DMS 273 treated with DMSO at 0.1 percent for 48 hours (cell line): ENCODE measurements at regions not wholly inside any gene's neighbourhood (a gene's known extent, or its start where the extent isn't known, plus 50 kb on each side); places are given as distances from the start of the nearest gene placed in this dataset.

Source experiments
- DNase-seq: peaks from one replicate; lab custom pipeline; 2025; lab: John Stamatoyannopoulos, UW

DNA sequence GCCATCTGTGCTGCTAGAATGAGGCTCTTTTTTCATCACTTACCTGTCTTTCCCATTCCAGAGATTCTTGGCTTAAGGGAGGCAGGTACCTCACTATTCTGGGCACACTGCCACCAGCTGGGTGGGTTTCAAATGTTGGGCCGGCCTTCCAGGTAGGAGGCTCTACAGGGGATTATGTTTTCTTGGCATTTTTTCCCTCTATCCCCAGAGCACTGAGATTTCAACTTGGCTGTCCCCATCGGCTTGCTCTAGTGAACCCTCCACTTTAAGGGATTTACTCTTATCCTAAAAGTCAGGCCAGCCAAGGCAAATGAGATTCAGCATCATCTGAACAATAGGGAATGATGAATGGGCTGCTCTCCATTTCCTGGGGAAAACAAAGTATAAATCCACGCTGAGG lies 710.1 kb upstream of the CELF2 start:
- DNase-seq, result no peak

- DNase-seq, result no peak
These were observed 707.2 kb upstream of the CELF2 start for GRCh38 chr10:10310498-10310897.

DNA sequence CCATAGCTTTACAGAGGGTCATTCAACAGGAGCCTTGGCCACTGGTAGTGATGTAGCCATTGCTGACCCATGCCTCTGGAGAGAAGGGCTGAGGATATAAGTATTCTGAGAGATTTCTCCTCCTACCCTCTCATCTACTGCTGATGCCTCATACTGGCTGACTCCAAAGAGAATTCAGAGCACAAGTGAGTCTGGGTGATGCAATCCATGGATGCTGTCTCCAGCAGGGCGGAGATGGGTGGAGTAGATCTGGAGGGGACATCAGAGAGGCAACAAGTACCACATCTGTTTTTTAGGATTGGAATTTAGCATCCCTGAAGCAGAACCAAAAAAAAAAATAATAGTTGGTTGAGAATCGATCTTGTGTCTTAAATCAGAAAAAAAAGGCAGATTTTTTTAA lies 705.7 kb upstream of the CELF2 start:
- DNase-seq, result no peak

DNA sequence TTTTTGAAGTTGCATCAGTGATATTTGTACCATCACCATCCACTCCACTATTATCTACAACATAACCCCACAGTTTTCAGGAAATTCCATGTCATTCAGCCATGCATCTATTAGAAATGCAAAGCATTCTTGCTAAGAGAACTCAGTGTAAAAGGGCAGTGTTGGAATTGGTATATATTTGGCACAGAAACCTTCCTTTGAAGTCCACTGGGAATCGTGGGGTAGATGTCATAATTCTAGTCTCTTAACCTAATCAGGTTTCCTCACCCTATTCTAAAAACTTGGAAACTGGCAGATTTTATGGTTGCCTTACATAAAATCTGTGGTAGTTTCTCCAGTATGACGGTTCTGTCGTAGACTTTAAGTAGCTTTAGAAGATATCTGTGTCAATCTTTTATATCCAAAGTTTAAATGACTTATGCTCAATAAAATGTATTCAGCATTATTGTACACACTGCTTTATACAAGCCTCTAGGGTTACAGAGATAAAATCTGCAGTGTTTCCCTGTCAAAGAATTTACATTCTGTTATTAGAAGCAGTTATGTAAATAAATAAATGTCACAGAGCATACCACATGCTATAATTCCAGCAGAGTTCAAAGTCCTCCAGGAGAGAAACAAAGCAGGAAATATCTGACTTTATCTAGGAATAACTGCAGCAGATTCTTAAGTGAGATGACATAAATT lies 704.4 kb upstream of the CELF2 start:
- no peak for DNase-seq

- no peak for DNase-seq
These were observed 703.0 kb upstream of the CELF2 start for GRCh38 chr10:10314626-10315025.

DNA sequence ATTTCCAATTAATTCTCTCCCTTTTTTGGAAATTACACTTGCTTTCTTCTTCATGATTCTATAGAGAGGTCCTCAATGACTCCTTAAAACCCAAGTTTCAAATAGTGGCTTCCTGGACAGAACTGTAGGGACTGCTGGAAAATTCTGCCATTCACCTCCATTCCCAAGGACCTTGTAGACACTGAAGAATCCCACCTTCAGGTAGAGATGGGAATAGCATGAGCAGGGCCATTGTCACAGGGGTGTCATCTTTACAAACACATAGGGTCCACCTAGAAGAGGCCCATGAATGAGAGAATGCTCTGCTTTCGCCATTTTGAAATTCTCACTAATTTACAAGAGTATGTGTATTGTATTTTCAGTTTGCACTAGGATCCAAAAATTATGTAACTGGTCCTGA lies 701.7 kb upstream of the CELF2 start:
- no peak for DNase-seq

- no peak for DNase-seq
These were observed 700.5 kb upstream of the CELF2 start for GRCh38 chr10:10317151-10317550.

DNA sequence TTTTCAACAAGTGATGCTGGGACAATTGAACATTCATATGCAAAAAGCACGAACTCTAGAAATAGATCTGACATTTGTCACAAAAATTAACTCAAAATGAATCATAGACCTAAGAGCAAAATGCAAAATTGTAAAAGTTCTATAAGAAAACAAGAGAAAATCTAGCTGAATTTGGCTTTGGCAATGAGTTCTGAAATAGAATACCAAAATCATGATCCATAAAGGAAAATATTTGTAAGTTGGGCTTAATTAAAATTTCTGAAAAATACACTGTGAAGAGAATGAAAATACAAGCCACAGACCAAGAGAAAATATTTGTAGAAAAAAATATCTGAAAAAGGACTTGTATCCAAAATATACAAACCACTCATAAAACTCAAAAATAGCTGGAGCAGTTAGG lies 698.8 kb upstream of the CELF2 start:
- no peak for DNase-seq

DNA sequence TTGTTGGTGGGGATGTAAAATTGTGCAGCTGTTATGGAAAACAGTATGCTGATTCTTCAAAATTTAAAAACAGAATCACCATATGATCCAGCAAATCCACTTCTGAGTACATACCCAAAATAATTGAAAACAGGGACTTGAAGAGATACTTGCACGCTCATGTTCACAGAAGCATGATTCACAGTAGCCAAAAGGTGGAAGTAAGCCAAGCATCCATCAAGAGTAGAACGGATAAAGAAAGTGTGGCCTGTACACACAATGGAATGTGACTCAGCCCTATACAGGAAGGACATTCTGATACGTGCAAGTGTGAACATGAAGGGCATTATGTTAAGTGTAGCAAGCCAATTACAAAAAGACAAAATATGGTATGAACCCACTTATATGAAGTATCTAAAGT lies 696.7 kb upstream of the CELF2 start:
- no peak for DNase-seq

- no peak for DNase-seq
These were observed 691.6 kb upstream of the CELF2 start for GRCh38 chr10:10326116-10326515.

DNA sequence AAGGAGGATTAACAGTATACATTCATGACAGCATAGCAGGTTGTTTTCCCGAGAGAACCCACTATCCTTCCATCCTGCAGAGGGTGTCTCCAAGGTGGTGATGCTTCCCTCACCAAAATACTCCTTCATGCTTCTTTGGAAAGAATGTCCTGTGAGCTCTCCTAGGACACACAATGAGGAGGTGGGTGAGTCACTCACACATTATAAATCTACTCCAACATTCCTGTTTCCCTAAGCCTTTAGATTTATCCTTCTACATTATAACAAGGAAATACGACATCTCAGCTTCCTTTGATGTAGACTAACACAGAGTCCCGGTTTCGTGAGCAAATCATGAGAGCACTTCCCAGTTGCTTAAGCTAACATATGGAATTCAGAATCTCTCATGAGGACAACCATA lies 689.7 kb upstream of the CELF2 start:
- no peak for DNase-seq

GRCh38 chr10:10330418-10330817 lies 687.3 kb upstream of the CELF2 start:
- no peak for DNase-seq

GRCh38 chr10:10332786-10333185 lies 684.9 kb upstream of the CELF2 start:
- no peak for DNase-seq

DNA sequence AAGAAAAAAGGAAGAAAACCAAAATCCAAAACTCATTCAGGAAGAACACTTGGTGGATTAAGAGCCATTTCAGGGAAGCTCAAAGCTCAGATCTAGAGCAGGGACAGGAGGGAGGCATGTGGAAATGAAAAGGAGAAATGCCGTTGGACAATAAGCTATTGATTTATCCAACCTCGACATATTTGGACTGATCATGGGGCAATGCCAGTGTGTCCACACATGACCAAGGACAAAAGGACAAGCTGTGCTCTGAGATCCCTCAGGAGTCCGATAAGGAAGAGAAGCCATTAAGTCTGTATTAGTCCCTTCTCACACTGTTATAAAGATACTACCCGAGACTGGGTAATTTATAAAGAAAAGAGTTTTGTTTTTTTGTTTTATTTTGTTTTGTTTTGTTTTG lies 684.0 kb upstream of the CELF2 start:
- DNase-seq, result no peak

GRCh38 chr10:10338339-10338738 lies 679.3 kb upstream of the CELF2 start:
- no peak for DNase-seq

DNA sequence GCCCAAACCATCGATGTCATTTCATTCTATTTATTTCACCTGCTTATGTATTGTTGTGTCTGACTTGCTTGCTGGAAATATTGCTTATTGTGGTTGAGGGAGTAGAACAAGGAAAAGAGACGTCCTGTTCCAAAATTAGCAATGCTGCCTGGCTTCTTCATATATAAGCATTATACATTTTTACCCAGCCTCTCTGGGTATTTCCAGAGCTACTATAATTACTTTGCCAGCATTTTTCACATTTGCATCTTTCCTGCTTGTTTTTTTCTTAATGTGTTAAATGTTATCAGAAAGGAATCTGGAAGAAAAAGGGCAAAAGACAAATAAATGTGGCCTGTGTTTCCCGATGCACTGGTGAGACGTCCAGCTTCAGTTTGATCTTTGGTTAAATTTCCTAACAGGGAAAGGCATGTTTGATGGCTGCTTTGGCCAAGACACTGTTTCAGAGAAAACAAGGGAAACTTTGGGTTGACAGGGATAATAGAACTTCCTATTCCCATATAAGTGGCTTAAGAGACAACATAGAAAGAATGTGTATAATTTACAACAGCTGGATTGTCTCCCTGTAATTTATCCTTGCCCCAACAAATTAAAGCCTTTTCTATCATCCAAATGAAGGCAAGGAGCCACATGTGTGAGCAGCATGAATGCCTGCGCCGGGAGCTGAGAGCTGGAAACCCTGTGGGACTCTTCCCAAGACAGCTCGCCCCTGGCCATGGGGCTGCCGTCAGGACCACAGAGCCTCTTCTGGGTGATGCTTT lies 671.1 kb upstream of the CELF2 start:
- no peak for DNase-seq

DNA sequence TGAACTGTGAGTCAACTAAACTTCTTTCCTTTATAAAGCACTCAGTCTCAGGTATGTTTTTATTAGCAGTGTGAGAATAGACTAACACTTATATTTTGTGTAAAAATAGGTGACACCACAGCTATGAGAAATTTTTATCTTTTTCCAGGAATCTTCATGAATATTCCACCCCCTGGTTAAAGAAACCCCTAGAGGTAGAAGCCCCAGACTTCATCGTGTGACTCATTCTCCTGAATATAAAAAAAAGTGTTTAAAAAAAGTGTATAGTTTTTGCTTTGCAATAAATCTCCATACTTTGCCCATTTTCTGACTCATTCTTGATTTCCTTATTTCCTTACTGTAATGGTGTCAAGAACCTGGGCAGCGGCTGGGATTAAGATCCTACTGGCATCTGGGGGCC lies 667.6 kb upstream of the CELF2 start:
- no peak for DNase-seq

DNA sequence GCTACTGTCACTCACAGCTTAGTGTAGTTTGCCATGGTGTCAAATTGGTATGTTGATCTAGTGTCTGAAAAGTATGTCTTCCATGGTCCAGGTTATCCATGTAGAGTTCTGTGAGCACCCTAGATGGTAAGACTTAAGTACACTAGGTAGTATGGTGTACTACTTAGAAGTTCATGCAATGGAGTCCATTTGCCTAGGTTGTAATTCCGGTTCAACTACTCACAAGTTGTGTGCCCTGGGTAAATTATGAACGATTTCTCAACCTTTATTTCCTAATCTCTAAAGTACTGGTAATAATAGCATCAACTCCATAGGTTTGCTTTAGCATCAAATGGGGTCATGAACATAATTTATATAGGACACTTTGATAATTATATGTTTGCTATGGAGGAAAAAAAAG lies 666.2 kb upstream of the CELF2 start:
- DNase-seq, result no peak

- DNase-seq, result no peak
These were observed 664.3 kb upstream of the CELF2 start for GRCh38 chr10:10353326-10353868.

DNA sequence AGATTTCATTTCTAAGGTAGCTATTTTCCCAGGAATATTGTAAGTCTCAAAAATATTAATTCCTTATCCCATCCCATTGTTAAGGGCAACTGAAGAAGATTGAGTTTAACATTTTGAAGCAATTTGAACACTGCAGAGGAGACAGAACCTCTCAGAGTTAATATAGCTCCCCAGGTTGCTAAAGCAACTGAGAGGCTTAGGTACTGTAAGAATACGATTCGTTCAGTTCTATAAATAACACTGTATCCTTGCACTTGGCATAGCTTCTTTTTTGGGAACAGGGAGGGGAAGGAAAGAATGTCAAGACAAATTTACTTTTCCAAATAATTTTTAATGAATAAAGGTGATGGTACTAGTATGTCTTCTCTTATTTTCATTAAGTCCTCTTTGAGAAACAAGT lies 658.4 kb upstream of the CELF2 start:
- no peak for DNase-seq

GRCh38 chr10:10361301-10361885 lies 656.3 kb upstream of the CELF2 start:
- DNase-seq, result no peak

GRCh38 chr10:10362800-10363199 lies 654.9 kb upstream of the CELF2 start:
- DNase-seq, result no peak

- DNase-seq, result no peak
These were observed 654.5 kb upstream of the CELF2 start for GRCh38 chr10:10363217-10363616.
